Forelimb muscle (tissue), 1 donor: ENCODE measurements at regions not wholly inside any gene's neighbourhood (a gene's known extent, or its start where the extent isn't known, plus 50 kb on each side); places are given as distances from the start of the nearest gene placed in this dataset.
A peak's percentile ranks its signal among the peaks of the same experiment; 100 is the strongest.

Source experiments
- DNase-seq: peaks from one replicate; pipeline ENCODE4 v3.0.0-alpha.2; 2013; ENCODE audit warnings: low read depth

DNA sequence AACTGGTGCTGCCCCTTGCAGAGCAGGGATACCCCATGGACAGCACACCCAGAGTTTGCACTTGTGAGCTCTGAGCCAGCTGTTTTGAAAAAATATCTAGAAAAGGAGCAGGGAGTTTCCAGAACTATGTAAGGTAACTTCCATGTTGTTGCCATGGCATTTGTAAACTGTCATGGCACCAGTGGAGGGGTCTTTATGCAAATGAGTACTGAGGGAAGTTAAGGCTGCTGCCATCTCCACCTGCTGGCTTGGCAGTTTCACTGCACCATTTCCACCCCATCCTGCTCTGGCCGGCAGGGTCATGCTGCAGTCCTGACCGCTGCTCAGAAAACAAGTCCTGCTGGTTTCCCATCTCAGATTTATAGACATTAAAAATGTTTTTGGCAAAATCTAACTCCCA lies 52.3 kb upstream of the SNTG2 start:
- DNase-seq, result no peak

DNA sequence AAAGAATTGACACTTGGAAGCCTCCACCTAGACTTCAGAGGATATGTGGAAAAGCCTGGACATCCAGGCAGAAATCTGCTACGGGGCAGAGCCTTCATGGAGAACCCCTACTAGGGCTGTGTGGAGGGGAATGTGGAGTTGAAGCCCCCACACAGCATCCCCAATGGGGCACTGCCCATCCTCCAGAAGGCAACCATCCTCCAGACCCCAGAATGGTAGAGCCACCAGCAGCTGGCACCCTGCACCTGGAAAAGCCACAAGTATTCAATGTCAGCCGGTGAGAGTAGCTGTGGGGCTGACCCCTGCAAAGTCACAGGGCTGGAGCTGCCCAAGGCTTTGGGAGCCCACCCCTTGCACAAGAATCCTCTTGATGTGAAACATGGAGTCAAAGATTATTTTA lies 53.6 kb upstream of the SNTG2 start:
- DNase-seq, result no peak

DNA sequence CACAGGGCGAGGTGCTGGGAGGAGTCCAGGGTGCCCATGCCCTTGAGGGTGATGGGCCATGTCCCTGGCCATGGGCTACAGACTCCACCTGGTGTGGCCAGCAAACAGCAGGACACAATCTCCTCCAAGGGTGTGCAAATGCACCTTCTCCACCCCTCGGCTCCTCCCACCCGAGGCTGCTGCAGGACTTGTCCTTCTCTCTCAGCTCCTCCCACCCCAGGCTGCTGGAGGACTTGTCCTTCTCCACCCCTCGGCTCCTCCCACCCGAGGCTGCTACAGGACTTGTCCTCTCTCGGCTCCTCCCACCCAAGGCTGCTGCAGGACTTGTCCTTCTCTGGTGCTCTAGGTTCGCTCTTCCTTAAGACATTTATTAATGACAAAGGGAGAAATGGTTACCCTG lies 57.3 kb upstream of the SNTG2 start:
- no peak for DNase-seq

DNA sequence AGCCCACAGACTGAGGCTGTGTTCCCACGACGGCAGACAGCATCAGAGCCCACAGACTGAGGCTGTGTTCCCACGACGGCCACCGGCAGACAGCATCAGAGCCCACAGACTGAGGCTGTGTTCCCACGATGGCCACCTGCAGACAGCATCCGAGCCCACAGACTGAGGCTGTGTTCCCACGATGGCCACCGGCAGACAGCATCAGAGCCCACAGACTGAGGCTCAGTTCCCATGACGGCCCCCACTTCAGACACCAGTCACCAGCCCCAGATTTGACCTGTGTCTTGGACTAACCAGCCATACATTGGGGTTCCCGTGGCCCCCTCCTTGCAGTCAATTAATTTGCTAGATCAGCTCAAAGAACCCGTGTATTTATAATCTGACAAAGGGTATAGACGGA lies 57.8 kb upstream of the SNTG2 start:
- no peak for DNase-seq

DNA sequence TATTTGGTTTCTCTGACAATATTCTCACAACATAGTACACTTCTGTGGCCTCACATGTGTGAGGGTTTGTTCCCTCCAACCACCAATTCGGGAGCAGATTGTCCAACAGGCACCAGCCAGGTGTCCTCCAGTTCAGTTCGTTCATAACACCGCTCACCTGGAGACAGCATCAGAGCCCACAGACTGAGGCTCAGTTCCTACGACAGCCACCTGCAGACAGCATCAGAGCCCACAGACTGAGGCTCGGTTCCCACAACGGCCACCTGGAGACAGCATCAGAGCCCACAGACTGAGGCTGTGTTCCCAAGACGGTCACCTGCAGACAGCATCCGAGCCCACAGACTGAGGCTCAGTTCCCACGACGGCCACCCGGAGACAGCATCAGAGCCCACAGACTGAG lies 58.2 kb upstream of the SNTG2 start:
- no peak for DNase-seq

DNA sequence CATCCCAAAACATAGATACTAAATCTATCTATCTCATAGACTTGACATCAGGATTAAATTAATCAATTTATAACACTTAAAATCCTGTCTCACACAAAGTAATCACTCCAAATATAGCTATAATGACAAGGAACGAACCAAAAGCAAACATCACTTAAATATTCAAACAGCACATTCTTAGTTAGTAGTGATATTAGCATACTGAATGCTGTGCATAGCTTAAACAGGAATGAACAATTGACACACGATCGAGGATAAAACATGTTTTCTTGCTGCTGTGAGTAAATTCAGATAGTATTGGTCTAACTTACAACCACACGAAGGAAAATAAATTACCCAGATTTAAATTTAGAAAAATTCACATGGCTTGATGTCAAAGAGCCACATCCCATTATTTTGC lies 58.9 kb upstream of the SNTG2 start:
- no peak for DNase-seq

DNA sequence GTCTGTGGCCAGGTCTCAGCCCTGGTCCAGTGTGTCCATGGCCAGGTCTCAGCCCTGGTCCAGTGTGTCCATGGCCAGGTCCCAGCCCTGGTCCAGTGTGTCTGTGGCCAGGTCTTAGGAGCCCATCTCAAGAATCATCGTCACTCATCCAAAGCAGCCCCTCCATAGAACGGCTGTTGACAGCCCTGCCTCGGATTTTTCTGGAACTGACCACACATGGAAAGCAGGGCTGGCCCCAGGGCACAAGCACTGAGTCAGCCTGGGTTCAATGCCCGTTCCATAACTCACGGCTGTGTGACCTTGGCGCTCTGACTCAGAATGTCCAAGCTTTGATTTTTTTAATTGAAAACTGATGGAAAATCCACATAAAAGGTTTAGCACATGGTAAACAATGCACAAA lies 59.9 kb upstream of the SNTG2 start:
- DNase-seq, result no peak

DNA sequence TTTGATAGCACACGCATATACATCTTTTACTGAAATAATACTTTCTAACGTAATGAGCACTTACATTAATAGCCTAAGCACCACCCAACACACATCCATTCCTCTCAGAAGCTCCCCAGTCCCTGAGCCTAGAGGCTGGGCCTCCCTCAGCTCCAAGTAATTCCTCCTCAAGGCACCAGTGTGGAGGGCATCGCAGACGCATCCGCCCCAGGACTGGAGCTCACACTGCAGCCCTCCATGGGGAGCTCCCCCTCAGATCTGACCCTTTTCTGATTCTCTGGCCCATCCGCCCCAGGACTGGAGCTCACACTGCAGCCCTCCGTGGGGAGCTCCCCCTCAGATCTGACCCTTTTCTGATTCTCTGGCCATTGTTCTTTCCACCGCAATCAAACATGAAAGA lies 60.4 kb upstream of the SNTG2 start:
- no peak for DNase-seq

DNA sequence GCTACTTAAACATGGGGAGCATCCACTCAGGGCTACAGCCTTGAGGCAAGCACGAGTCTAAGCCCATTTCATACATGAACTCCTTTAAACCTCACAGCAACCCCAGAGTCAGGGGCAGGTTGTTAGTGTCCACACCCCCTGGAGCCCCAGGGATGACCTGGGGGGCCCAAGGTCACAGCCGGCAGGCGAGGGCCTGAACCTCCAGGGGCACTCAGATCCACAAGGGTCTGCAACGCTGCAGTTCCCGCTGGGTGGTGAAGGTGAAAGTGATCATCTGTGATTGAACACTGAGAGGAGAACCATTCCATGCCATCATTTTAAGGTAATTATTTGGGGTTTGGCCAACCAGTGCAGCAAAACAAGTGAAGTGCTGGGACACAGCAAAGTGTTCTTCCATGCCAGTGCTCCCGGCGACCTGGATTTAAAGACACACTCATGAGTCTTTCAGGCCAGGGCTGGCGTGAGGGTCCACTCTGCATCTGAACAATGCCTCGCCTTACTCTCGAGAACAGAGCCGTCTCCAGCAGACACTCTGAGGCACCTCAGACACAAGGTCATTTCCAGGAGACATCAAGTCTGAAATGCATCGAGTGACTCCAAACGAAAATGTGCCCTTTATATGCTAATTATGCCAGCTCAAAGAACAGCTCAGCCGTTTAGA lies 61.6 kb upstream of the SNTG2 start:
- DNase-seq, result no peak

DNA sequence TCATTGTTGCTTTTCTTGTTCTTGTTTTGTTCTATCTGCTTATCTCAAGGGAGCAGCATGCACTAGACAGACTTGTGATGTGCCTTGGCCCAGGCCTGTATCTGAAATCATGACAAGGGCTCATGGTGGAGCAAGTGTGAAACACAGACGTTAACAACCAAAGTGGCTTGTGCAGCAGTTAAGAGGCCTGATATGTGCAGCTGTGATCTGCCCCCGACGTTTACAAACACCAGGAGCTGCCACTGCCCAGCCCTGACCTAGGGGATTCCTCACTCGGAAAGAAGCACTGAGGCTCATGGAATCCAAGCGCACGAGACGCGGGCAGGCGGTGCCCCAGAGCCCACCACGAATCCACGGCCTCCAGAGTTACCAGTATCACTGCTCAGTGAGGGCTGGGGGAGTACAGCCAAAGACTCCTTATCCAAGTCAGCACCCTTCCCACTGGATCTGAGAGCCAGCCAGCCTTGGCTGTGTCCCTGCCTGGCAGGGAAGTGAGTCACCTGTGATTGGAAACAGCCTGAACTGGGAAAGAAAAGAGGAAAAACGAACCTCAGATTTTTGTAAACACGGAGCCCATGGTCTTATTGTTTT lies 62.3 kb upstream of the SNTG2 start:
- no peak for DNase-seq

DNA sequence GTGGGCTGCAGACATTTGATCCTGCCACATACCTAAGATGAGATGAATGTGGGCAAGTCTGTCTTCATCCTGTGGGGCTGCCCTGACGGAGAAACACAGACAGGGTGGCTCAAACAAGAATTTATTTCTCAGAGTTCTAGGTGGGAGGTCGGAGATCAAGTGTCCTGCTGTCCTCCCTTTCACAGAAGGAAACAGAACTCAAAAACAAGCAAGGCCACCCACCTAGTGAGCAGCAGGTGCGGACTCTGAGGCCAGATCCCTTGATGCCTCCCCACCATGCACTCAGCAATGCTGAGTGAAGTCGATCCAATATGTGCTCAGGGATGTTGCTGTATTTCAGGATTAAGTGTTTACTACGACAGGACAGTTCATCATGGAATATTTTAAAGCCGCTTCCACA lies 63.0 kb upstream of the SNTG2 start:
- no peak for DNase-seq

DNA sequence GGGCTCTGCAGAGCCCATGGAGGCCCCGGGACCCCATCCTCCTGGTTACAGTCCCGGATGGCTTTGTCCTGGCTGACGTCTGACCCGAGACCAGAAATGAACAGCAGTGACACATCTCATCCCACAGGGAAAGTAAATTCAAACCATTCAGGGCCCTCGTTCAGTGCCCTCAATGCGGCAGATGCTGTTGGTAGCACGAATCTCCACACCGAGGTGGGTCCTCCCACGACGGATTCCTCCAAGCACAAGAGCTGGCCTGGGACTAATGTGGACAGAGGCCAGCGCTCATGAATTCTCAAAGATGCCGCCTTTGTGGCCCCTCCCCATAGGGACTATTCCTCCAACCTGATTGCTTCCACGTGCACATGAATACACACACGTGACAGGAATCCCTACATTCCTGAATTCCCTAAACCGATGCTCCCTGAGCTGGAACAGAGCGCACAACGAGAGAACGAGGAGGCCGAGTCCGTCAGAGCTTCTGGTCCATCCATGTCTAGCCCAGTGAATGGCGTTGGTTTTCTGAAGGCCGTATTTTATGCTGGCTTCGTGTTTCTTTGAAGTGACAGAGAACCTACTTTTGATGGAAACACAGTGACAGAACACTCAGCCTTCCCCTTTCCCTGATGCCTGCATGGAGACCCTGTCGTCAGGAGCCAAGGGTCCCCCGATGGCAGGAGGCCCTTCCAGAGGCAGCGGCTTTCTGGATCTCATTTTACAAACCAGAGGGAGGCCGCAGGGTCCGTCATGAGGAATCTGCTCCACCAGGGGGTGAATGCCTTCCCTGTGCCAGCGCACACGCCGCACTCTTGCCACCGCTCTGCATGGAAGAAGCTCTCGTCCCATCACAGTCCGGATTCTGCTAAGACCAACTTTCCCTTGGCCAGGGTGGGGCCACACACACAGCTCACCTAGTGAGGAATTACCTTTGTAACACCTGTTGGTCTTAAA lies 64.3 kb upstream of the SNTG2 start:
- DNase-seq, result no peak

DNA sequence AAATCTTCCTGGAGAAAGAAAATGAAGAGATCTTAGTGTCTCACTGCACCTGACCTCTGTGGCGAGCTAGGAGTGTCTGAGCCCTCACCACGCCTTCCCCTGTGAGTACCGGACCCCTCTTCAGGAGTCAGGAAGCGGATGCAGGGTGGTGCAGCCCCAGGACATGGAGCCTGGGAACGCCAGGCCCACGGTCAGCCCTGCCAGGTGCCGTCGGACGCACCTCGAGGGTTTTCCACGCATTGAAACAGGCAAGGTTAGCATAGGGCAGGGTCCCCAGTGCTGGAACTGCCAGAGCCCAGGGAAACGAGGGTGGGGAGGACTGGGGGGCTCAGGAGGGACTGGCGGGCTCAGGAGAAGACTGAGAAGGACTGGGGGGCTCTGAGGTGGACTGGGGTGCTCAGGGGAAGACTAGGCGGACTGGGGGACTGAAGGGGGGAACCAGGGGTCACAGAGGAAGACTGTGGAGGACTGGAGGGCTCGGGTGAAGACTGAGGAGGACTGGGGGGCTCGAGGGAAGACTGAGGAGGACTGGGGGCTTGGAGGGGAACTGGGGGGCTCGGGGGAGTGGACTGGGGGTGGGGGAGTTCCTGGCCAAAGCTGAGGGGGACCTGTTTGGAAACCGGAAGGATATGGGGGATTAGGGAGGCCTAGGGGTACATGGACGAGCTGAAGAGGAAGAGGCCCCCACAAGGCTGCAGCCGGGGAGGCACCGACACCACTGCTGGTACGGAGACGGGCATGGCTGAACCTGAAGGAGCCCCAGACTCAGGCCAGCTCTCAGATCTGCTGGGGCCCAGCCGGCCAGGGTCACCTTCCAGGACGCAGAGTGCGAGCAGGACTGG lies 65.2 kb upstream of the SNTG2 start:
- DNase-seq, result no peak

DNA sequence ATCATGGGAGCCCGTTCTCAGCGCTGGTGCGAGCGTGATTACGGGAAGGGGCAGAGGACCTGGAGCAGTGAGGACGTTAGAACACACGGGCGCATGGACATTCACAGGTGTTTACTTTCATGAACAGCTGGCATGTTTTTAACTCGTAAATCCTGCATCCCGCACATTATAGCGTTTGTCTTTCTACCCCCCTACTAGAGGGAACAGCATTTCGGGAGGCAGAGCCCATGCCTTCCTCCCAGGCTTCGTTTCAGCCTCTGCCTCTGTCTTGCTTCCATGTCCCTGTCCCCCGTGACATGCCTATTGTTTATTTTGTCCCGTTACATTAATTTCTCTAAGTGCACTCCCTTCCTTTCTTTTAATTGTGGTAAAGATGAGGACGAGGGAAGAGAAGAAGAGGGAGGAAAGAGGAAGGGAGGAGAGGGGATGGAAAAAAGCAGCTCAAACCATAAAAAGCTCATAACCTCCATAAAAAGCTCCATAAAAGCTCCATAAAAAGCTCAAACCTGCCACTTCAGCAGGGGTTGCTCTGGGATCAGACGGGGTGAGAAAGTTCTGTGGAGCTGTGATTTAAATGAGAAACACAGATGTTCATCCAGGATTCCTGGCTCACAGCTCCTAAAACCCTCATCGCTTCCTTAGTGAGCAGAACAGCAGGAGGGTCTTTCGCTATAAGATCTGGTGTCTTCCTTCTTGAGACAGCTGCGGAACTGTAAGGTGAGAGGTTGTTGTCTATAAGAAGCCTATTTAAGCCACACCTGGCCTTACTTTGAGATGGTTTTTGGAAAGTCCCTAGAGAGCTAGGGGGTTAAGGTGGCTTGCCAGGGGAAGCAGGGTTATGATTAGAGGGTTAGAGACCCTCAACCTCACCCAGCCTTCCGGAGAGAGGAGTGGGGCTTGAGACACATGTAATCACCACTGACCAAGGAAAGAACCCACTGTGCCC lies 66.6 kb upstream of the SNTG2 start:
- peak; percentile 9 for DNase-seq

DNA sequence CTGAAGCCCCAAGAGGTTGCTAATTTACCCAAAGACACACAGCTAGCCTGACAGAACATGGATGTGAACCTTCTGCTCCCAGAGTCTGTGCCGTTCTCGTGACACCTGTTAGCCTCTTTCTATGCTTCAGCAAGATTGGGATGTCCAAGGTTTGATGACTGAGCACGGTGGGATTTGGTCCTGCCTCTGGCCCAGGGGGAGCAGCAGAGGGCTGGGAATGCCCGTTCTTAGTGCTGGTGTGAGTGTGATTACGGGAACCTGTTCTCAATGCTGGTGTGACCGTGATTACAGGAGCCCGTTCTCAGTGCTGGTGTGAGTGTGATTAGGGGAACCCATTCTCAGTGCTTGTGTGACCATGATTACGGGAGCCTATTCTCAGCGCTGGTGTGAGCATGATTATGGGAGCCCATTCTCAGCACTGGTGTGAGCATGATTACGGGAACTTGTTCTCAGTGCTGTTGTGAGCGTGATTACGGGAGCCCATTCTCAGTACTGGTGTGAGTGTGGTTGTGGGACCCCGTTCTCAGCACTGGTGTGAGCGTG lies 67.3 kb upstream of the SNTG2 start:
- DNase-seq, result no peak

DNA sequence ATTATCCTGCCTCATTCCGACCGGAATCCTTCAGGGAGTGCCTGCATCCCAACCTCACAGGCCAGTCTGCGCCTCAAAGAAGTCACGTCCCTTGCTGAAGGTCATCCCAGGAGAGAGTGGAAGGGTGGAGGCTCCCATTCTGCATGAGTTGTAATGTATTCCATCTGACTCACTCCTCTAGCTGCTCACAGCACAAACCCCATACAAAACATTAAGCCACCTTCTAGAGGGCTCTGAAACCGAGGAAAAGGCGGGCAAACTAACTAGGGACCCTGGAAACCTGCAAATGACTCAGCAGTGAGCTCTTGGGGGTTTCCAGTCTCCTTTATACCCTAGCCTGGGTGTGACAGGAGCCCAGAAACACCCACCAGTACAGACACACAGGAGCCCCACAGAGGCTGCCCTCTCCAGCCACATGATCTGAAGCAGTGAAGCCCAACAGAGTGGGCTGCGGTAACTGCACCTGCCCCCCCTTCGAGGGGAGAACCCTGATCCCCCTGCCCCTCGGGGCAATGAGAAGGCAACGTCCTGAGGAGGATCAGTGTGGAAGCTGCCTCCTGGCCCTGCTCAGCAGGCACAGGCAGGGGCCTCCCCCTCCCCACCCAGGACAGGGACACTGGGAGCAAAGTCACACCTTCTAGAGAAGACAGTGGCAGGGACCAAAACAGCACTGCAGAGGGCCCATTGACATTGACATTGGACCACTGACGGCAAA lies 69.3 kb upstream of the SNTG2 start:
- DNase-seq, result no peak

DNA sequence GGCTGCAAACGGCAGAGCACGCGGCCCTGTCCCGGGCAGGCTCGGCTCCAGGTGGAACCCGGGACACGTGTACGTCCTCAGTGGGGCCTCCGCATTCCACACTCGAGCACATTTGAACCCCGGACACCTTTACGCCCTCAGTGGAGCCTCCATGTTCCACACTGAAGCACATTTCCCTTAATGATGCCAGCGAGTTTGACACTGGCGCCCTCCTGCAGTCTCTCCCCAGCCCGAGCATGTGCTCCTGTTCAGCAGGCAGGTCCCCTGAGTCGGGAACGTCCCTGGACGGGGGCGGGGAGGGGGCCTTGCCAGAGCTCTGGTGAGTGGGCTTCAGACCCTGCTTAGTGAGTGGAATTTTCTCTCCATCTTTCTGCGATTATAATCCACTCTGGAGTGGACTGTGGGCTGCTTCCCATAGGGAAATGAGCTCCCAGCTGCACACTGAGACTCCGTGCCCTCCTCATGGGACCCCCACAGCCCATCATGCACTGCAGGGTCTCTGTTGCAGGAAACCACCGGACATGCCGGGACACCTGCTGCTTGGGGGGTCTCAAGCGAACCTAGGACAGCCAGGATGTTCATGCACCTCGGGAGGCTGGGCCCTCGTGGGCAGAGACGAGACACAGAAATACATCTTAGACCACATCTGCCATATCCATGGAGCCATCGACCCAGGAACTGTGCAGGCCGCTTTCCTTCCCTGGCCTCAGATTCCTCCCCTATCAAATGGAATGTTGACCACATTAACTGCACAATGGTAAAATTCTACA lies 70.3 kb upstream of the SNTG2 start:
- no peak for DNase-seq

DNA sequence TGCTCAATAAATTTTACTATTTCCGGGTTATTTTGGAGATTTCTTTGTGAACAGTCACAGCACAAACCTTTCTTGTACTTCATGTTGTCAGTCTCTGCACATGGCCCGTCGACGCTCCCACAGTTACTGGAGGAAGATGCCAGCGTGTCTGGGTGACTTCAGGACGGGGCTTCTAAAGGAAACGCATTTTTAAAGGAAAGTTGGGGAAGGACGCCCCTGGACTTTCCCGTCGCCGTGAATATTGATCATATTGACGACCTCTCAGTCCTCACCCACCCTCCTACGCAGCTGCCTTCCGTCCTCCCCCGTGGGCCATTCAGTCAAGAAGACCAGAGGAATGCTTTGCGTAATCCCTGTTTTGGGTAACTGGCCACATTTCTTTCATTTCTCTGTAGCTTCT lies 71.1 kb upstream of the SNTG2 start:
- no peak for DNase-seq

DNA sequence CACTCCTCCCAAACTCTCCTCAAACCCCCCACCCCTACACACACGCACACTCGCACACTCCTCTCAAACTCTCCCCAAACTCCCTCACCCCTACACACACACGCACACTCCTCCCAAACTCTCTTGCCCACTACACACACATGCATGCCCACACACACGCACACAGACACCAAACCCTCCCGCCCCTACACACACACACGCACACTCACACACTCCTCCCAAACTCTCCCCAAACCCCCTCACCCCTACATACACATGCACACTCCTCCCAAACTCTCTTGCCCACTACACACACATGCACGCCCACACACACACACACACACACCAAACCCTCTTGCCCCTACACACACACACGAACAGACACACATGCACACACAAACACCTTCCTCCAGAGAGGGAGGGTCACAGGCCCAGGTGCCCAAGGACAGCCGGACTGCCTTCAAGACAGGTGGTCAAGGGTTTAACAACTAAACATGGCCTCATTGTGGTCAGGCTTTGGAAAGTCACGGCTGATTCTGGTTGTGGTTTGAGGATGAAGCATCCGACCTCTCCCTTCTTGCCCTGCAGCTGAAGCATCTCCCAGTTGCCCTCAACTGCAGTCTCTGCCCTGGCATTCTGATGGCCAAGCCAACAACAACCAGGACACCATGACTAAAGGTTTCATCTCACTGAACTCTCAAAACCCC lies 72.3 kb upstream of the SNTG2 start:
- no peak for DNase-seq
